IMR-90 (cell line): ENCODE measurements at regions not wholly inside any gene's neighbourhood (a gene's known extent, or its start where the extent isn't known, plus 50 kb on each side); places are given as distances from the start of the nearest gene placed in this dataset.

Experiments
- BHLHE40 ChIP-seq: fragments of 150-350 bp; IDR thresholded peaks from 2 replicates; pipeline ENCODE4 v1.6.1; 2016; ENCODE audit warnings: mild to moderate bottlenecking, low read depth, low read length
- CEBPB ChIP-seq: IDR thresholded peaks from 2 replicates; pipeline ENCODE4 v1.6.1; 2012; ENCODE audit warnings: low read depth, low read length, improper control_type of control experiment
- CHD1 ChIP-seq: IDR thresholded peaks from 2 replicates; pipeline ENCODE4 v1.6.1; 2012; ENCODE audit warnings: low read depth, low read length, improper control_type of control experiment
- FOS ChIP-seq: fragments of 150-350 bp; IDR thresholded peaks from 2 replicates; pipeline ENCODE4 v1.6.1; 2016; ENCODE audit warnings: low read depth, low read length
- MAFK ChIP-seq: IDR thresholded peaks from 2 replicates; pipeline ENCODE4 v1.6.1; 2012; ENCODE audit warnings: low read depth, low read length, improper control_type of control experiment
- MAZ ChIP-seq: IDR thresholded peaks from 2 replicates; pipeline ENCODE4 v1.6.1; 2012; ENCODE audit warnings: low read depth, mild to moderate bottlenecking, low read length, improper control_type of control experiment, moderate library complexity, borderline replicate concordance
- NFE2L2 ChIP-seq: fragments of 150-350 bp; IDR thresholded peaks from 2 replicates; pipeline ENCODE4 v1.6.1; 2016; ENCODE audit warnings: low read depth, mild to moderate bottlenecking, low read length
- POLR2A ChIP-seq: IDR thresholded peaks from 2 replicates; pipeline ENCODE4 v1.6.1; 2012; ENCODE audit warnings: mild to moderate bottlenecking, low read depth, low read length
- RAD21 ChIP-seq: IDR thresholded peaks from 2 replicates; pipeline ENCODE4 v1.6.1; 2012; ENCODE audit warnings: low read length, improper control_type of control experiment
- RCOR1 ChIP-seq: IDR thresholded peaks from 2 replicates; pipeline ENCODE4 v1.6.1; 2012; ENCODE audit warnings: mild to moderate bottlenecking, low read length, improper control_type of control experiment; ENCODE audit not compliant: insufficient replicate concordance
- RFX5 ChIP-seq: IDR thresholded peaks from 2 replicates; pipeline ENCODE4 v1.8.0; 2012; ENCODE audit warnings: low read depth, mild to moderate bottlenecking, low read length, moderate library complexity
- TF ChIP-seq, protein P1 (sequence below): conservative IDR thresholded peaks from 2 replicates; pipeline ENCODE4 v1.5.1; 2012; ENCODE audit warnings: mild to moderate bottlenecking, low read depth, low read length, improper control_type of control experiment
- TF ChIP-seq, protein P2 (sequence below): fragments of 150-350 bp; IDR thresholded peaks from 2 replicates; pipeline ENCODE4 v1.6.1; 2017; ENCODE audit warnings: mild to moderate bottlenecking, antibody characterized with exemption, low read length, low read depth
- TF ChIP-seq, protein P3 (sequence below): fragments of 150-350 bp; IDR thresholded peaks from 2 replicates; pipeline ENCODE4 v1.6.1; 2016; ENCODE audit warnings: low read depth, mild to moderate bottlenecking, low read length, moderate library complexity, borderline replicate concordance

DNA sequence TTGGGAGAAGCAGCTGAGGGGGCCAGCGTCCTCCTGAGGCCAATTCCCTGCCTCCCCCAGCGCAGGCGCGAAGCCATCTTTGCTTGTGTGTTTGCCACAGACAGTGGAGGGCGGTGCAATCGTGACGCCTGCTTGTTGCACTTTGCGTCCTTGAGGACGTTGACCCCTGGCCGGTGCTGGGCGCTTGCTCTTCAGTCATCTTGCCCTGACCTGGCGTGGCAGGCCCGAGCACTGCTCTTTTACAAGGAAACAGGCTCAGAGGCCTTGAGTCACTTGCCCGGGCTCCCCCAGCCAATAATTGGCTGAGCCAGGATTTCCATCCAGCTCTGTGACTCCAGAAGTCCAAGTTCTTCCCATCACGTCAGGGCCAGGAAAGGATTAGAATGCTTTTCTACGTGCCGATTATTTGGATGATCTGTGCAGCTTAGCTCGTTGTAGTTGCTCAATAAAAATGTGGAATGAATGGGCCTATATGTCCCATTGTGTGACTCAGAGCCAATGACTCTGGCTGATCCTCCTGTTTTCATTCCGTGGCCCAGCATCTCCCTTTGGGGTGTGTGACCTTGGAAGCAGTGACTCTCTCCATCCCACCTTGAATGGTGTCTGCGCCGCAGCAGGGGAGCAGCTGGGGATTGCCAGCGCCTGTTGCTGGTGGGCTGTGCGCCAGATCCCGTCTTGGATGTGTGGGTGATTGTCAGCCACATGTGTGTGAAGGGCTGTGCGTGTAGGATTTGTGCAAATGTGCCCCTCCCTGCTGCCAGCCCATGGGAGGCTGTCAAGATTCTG lies 214.1 kb downstream of the SEC14L1 start:
- TF ChIP-seq CEBPB (peak; percentile 98), POLR2A (0 out of 2 replicates have a peak, but pooled peaks have one; percentile 27), MAFK (no peak), RAD21 (peak; percentile 19), FOS (peak; percentile 76), BHLHE40 (peak; percentile 14; the same call in 1 of the 2 replicates), CHD1 (no peak), RFX5 (no peak), MAZ (peak; percentile 55; the same call in 1 of the 2 replicates), NFE2L2 (peak; percentile 47; the same call in 1 of the 2 replicates), RCOR1 (peak; percentile 91)
- TF ChIP-seq, protein P1, sequence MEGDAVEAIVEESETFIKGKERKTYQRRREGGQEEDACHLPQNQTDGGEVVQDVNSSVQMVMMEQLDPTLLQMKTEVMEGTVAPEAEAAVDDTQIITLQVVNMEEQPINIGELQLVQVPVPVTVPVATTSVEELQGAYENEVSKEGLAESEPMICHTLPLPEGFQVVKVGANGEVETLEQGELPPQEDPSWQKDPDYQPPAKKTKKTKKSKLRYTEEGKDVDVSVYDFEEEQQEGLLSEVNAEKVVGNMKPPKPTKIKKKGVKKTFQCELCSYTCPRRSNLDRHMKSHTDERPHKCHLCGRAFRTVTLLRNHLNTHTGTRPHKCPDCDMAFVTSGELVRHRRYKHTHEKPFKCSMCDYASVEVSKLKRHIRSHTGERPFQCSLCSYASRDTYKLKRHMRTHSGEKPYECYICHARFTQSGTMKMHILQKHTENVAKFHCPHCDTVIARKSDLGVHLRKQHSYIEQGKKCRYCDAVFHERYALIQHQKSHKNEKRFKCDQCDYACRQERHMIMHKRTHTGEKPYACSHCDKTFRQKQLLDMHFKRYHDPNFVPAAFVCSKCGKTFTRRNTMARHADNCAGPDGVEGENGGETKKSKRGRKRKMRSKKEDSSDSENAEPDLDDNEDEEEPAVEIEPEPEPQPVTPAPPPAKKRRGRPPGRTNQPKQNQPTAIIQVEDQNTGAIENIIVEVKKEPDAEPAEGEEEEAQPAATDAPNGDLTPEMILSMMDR = no peak
- TF ChIP-seq, protein P2, sequence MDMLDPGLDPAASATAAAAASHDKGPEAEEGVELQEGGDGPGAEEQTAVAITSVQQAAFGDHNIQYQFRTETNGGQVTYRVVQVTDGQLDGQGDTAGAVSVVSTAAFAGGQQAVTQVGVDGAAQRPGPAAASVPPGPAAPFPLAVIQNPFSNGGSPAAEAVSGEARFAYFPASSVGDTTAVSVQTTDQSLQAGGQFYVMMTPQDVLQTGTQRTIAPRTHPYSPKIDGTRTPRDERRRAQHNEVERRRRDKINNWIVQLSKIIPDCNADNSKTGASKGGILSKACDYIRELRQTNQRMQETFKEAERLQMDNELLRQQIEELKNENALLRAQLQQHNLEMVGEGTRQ = peak; percentile 17; the same call in 1 of the 2 replicates
- TF ChIP-seq, protein P3, sequence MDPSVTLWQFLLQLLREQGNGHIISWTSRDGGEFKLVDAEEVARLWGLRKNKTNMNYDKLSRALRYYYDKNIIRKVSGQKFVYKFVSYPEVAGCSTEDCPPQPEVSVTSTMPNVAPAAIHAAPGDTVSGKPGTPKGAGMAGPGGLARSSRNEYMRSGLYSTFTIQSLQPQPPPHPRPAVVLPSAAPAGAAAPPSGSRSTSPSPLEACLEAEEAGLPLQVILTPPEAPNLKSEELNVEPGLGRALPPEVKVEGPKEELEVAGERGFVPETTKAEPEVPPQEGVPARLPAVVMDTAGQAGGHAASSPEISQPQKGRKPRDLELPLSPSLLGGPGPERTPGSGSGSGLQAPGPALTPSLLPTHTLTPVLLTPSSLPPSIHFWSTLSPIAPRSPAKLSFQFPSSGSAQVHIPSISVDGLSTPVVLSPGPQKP = no peak
